GM12878 (cell line): ENCODE measurements at regions not wholly inside any gene's neighbourhood (a gene's known extent, or its start where the extent isn't known, plus 50 kb on each side); places are given as distances from the start of the nearest gene placed in this dataset.

ENCODE experiments used
- ATAC-seq: fragments of 200-7000 bp; cut with Tn5 transposase; 3 replicates; pipeline ENCODE4 v1.9.1; 2020; ENCODE audit warnings: mild to moderate bottlenecking, moderate library complexity
- BruUV-seq: library from RNA; stranded (reverse); fragments of 400-500 nt; replicated peaks from 2 replicates; lab custom pipeline; 2021; lab: Mats Ljungman, UMichigan
- CTCF ChIA-PET: fragments of 300-600 bp; sonication (Branson Sonifier 250); formaldehyde crosslinking; extraction: SDS; loops from one replicate; lab custom pipeline; 2021; ENCODE audit warnings: inconsistent platforms; lab: Yijun Ruan, JAX
- POLR2A ChIA-PET: fragments of 350-600 bp; formaldehyde crosslinking; extraction: SDS; loops from one replicate; lab custom pipeline; 2021; ENCODE audit warnings: inconsistent platforms; lab: Charles Lee
- RAD21 ChIA-PET: fragments of 300-600 bp; sonication (Branson Sonifier 250); formaldehyde crosslinking; loops from one replicate; lab custom pipeline; 2023; ENCODE audit warnings: antibody characterized with exemption; ENCODE audit not compliant: unreplicated experiment; lab: Charles Lee
- SMC1A ChIA-PET: fragments of 300-600 bp; sonication (Branson Sonifier 250); formaldehyde crosslinking; loops from one replicate; lab custom pipeline; 2023; ENCODE audit not compliant: unreplicated experiment, uncharacterized antibody; lab: Charles Lee
- DNase-seq: peaks from one replicate; pipeline ENCODE4 v3.0.0-alpha.2; 2011; ENCODE audit warnings: low read depth, low spot score
- FAIRE-seq: peaks from 3 replicates; lab custom pipeline; 2011; peaks lifted over from hg19 to GRCh38; lab: Jason Lieb, UNC
- H2AFZ ChIP-seq: 2 replicates; pipeline ENCODE4 v1.6.0; 2011; ENCODE audit warnings: low read depth, low read length, control low read depth; ENCODE audit not compliant: control insufficient read depth
- H3K27ac ChIP-seq: 2 replicates; pipeline ENCODE4 v1.5.1; 2011; ENCODE audit warnings: control low read depth; ENCODE audit not compliant: control insufficient read depth, insufficient read depth
- H3K27me3 ChIP-seq, 2 experiments: replicated peaks in 1 of 2; 2 replicates each; pipeline versions ENCODE4 v1.6.0 to v1.6.1; 2011; ENCODE audit warnings: low read length in 1 of 2; ENCODE audit not compliant: control insufficient read depth in 2 of 2, insufficient read depth in 2 of 2
- H3K36me3 ChIP-seq, 2 experiments: 2 replicates each; pipeline ENCODE4 v1.5.1; 2011; ENCODE audit warnings: low read length in 1 of 2; ENCODE audit not compliant: control insufficient read depth in 2 of 2, insufficient read depth in 2 of 2
- H3K4me1 ChIP-seq: 2 replicates; pipeline ENCODE4 v1.6.1; 2011; ENCODE audit warnings: mild to moderate bottlenecking, low read length, moderate library complexity, mixed read lengths; ENCODE audit not compliant: control insufficient read depth, insufficient read depth
- H3K4me2 ChIP-seq: 2 replicates; pipeline ENCODE4 v1.6.0; 2011; ENCODE audit warnings: control low read depth; ENCODE audit not compliant: control insufficient read depth, insufficient read depth
- H3K4me3 ChIP-seq: fragments of 200-600 bp; sonication (generic); 2 replicates; pipeline ENCODE4 v1.5.1; 2016
- H3K79me2 ChIP-seq: 2 replicates; pipeline ENCODE4 v1.6.0; 2011; ENCODE audit warnings: low read length; ENCODE audit not compliant: control insufficient read depth, insufficient read depth
- H3K9ac ChIP-seq: 2 replicates; pipeline ENCODE4 v1.8.0; 2011; ENCODE audit warnings: low read length, control low read depth, mixed read lengths; ENCODE audit not compliant: control insufficient read depth, insufficient read depth
- H3K9me3 ChIP-seq: replicated peaks from 3 replicates; pipeline ENCODE4 v1.5.1; 2011; ENCODE audit warnings: mild to moderate bottlenecking, low read length; ENCODE audit not compliant: control insufficient read depth, insufficient read depth
- H4K20me1 ChIP-seq: 2 replicates; pipeline ENCODE4 v1.6.0; 2011; ENCODE audit not compliant: control insufficient read depth, insufficient read depth
- ASH2L ChIP-seq: fragments of 300-600, 200-600 bp; sonication (generic); IDR thresholded peaks from 2 replicates; pipeline ENCODE4 v1.6.1; 2017; ENCODE audit warnings: low read depth, mild to moderate bottlenecking, borderline replicate concordance
- CBX5 ChIP-seq: sonication (generic); IDR thresholded peaks from 2 replicates; pipeline ENCODE4 v1.6.1; 2016; ENCODE audit warnings: low read depth, moderate library complexity, mild to moderate bottlenecking, inconsistent platforms
- FOXM1 ChIP-seq: IDR thresholded peaks from 2 replicates; pipeline ENCODE4 v1.6.1; 2012; ENCODE audit warnings: low read depth, mild to moderate bottlenecking, inconsistent platforms, low read length, moderate library complexity
- GABPA ChIP-seq: IDR thresholded peaks from 2 replicates; pipeline ENCODE4 v1.6.1; 2014; ENCODE audit warnings: antibody characterized with exemption, low read depth, mild to moderate bottlenecking, inconsistent platforms
- IRF4 ChIP-seq: IDR thresholded peaks from 2 replicates; pipeline ENCODE4 v1.6.1; 2011; ENCODE audit warnings: low read depth, low read length
- IRF5 ChIP-seq: fragments of 450-650 bp; IDR thresholded peaks from 2 replicates; pipeline ENCODE4 v1.6.1; 2017; ENCODE audit warnings: borderline replicate concordance
- LARP7 ChIP-seq: fragments of 450-650 bp; IDR thresholded peaks from 2 replicates; pipeline ENCODE4 v1.6.1; 2017; ENCODE audit warnings: mild to moderate bottlenecking
- MEF2A ChIP-seq: IDR thresholded peaks from 2 replicates; pipeline ENCODE4 v1.6.1; 2011; ENCODE audit warnings: low read depth, mild to moderate bottlenecking, low read length, moderate library complexity; ENCODE audit not compliant: insufficient read depth
- MTA3 ChIP-seq: IDR thresholded peaks from 2 replicates; pipeline ENCODE4 v1.6.1; 2012; ENCODE audit warnings: low read length, inconsistent platforms, borderline replicate concordance
- PAX8 ChIP-seq: fragments of 450-650 bp; IDR thresholded peaks from 2 replicates; pipeline ENCODE4 v1.6.1; 2017; ENCODE audit warnings: mild to moderate bottlenecking, moderate library complexity
- POU2F2 ChIP-seq: IDR thresholded peaks from 3 replicates; pipeline ENCODE4 v1.6.1; 2011; ENCODE audit warnings: low read depth, mild to moderate bottlenecking, low read length, borderline replicate concordance
- RAD51 ChIP-seq: fragments of 450-650 bp; IDR thresholded peaks from 2 replicates; pipeline ENCODE4 v1.6.1; 2016; ENCODE audit warnings: moderate library complexity, mild to moderate bottlenecking, inconsistent platforms
- SIX5 ChIP-seq: IDR thresholded peaks from 2 replicates; pipeline ENCODE4 v1.6.1; 2011; ENCODE audit warnings: mild to moderate bottlenecking, low read depth, low read length, moderate library complexity; ENCODE audit not compliant: severe bottlenecking
- SMAD1 ChIP-seq: fragments of 450-650 bp; IDR thresholded peaks from 2 replicates; pipeline ENCODE4 v1.6.1; 2018; ENCODE audit warnings: mild to moderate bottlenecking, low read depth; ENCODE audit not compliant: partially characterized antibody
- TCF12 ChIP-seq: IDR thresholded peaks from 2 replicates; pipeline ENCODE4 v1.6.1; 2011; ENCODE audit warnings: low read depth, mild to moderate bottlenecking, low read length
- TCF3 ChIP-seq: IDR thresholded peaks from 2 replicates; pipeline ENCODE4 v1.6.1; 2012; ENCODE audit warnings: low read depth, mild to moderate bottlenecking, low read length, borderline replicate concordance; ENCODE audit not compliant: insufficient read depth
- ZNF384 ChIP-seq: IDR thresholded peaks from 2 replicates; pipeline ENCODE4 v1.6.1; 2012; ENCODE audit warnings: low read depth, mild to moderate bottlenecking, low read length, improper control_type of control experiment, borderline replicate concordance
- WGBS: methylation state at CpG from one replicate; pipeline ENCODE4 v1.1.6; 2016; ENCODE audit warnings: low lambda C conversion rate; ENCODE audit not compliant: insufficient replicate concordance, insufficient coverage; ENCODE audit errors: missing lambda C conversion rate; 5-methylcytosine and 5-hydroxymethylcytosine counted together
- in situ Hi-C: fragments of 300-500 bp; cut with MboI; formaldehyde crosslinking; loops from 9 replicates; pipeline ENCODE4 v1.14.3; 2018; ENCODE audit warnings: mixed read lengths
- intact Hi-C: fragments of 100-400 bp; cut with micrococcal nuclease; formaldehyde crosslinking; loops from one replicate; pipeline ENCODE4 v1.14.2; 2022; ENCODE audit not compliant: unreplicated experiment
- TF ChIP-seq, protein P1 (sequence below): fragments of 450-650 bp; formaldehyde crosslinking; IDR thresholded peaks from 2 replicates; pipeline ENCODE4 v1.5.0; 2022; ENCODE audit warnings: mild to moderate bottlenecking, missing genetic modification characterization

DNA sequence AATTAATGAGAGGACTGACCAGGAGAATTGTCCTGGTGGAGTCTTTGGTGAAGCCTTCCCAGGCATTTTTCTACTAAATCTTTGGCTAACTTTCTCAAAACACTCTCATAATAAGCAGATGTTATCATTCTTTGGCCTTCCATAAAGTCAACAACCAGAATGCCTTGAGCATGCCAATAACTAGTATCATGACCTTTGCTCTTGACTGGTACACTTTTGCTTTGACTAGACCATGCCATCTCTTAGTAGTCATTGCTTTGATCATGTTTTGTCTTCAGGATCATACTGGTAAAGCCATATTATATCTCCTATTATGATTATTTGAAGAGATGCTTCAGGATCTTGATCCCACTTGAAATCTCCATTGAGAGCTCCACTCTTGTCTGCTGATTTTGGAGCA, 506.9 kb downstream of the ELAVL2 start (continued):
- TF ChIP-seq, protein P1, sequence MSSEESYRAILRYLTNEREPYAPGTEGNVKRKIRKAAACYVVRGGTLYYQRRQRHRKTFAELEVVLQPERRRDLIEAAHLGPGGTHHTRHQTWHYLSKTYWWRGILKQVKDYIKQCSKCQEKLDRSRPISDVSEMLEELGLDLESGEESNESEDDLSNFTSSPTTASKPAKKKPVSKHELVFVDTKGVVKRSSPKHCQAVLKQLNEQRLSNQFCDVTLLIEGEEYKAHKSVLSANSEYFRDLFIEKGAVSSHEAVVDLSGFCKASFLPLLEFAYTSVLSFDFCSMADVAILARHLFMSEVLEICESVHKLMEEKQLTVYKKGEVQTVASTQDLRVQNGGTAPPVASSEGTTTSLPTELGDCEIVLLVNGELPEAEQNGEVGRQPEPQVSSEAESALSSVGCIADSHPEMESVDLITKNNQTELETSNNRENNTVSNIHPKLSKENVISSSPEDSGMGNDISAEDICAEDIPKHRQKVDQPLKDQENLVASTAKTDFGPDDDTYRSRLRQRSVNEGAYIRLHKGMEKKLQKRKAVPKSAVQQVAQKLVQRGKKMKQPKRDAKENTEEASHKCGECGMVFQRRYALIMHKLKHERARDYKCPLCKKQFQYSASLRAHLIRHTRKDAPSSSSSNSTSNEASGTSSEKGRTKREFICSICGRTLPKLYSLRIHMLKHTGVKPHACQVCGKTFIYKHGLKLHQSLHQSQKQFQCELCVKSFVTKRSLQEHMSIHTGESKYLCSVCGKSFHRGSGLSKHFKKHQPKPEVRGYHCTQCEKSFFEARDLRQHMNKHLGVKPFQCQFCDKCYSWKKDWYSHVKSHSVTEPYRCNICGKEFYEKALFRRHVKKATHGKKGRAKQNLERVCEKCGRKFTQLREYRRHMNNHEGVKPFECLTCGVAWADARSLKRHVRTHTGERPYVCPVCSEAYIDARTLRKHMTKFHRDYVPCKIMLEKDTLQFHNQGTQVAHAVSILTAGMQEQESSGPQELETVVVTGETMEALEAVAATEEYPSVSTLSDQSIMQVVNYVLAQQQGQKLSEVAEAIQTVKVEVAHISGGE (CRISPR knock-in tag): no peak
- no peak for TF ChIP-seq SIX5

DNA sequence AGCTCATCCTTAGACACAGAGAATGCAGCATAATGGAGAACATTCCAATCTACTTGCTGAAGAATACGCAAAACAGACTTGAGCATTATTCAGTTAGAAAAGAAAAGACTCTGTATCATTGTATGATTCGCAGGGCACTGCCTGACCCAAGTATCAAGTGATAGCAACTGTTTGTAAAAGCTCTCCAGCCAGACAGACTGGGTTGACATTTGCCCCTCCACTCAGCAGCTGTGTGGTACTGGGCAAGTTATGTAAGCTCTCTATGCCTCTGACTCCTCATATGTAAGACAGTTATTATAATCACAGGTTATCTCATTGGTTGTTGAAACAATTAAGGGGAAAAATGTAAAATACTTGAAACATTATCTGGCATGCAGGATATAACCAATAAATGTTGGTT, 505.0 kb downstream of the ELAVL2 start:
- Histone ChIP-seq H4K20me1 (no peaks in the 10 kb centered on the region), H3K9me3 (no peaks in the 10 kb centered on the region), H3K4me3 (no peak overlapping the region), H2AFZ (no peak overlapping the region), H3K4me1 (no peaks in the 10 kb centered on the region), H3K27me3 (no peaks in the 10 kb centered on the region), H3K4me2 (no peak overlapping the region), H3K79me2 (no peaks in the 10 kb centered on the region), H3K36me3 (no peaks in the 10 kb centered on the region), H3K27ac (no peak overlapping the region), H3K9ac (no peak overlapping the region)
- in situ Hi-C loops (no loop called here), intact Hi-C loops (loop anchor here (10.0 kb wide), 1 partner anchor 64 kb away; no protein-coding TSS in a partner anchor)
- WGBS: 3% methylated on average over 2 of the region's 2 CpGs
- ChIA-PET RAD21 (no interaction called here), CTCF (no interaction called here), SMC1A (interaction anchor here (1.0 to 1.3 kb wide), 2 partner anchors 11 to 508 kb away, joined by 3 read pairs; no protein-coding TSS in a partner anchor), POLR2A (no interaction called here)
- BruUV-seq: no TSS peak
- DNase-seq (no peak), FAIRE-seq (no peak), ATAC-seq (no peak)
- TF ChIP-seq FOXM1 (no peak), LARP7 (no peak), MEF2A (no peak), CBX5 (no peak), IRF4 (no peak), IRF5 (no peak), TCF3 (no peak), SMAD1 (no peak), POU2F2 (no peak), MTA3 (no peak), ZNF384 (no peak), ASH2L (no peak), TCF12 (no peak), PAX8 (no peak), GABPA (no peak), RAD51 (no peak)
